Esophagus muscularis mucosa (tissue), 4 donors: ENCODE measurements at regions not wholly inside any gene's neighbourhood (a gene's known extent, or its start where the extent isn't known, plus 50 kb on each side); places are given as distances from the start of the nearest gene placed in this dataset.

ENCODE experiments used
- DNase-seq: peaks from one replicate; pipeline ENCODE4 v3.0.0-alpha.2; 2017; ENCODE audit errors: extremely low spot score
- H3K27ac ChIP-seq, 4 donors: fragments of 200-600 bp; sonication (generic); replicated peaks in 1 of 4; 1 replicate in 3 of 4; 2 replicates in 1 of 4; pipeline ENCODE4 v1.5.1; 2016 to 2019; ENCODE audit warnings: mild to moderate bottlenecking in 1 of 4
- H3K27me3 ChIP-seq, 4 donors: fragments of 200-600 bp; sonication (generic); one replicate each; pipeline versions ENCODE4 v1.5.1 to v1.6.0; 2016 to 2019
- H3K36me3 ChIP-seq, 4 donors: fragments of 200-600 bp; sonication (generic); one replicate each; pipeline ENCODE4 v1.5.1; 2016 to 2019
- H3K4me1 ChIP-seq, 4 donors: fragments of 200-600 bp; sonication (generic); one replicate each; pipeline ENCODE4 v1.5.1; 2016 to 2019
- H3K4me3 ChIP-seq, 4 donors: fragments of 200-600 bp; sonication (generic); 1 replicate in 2 of 4; 2 replicates in 2 of 4; pipeline ENCODE4 v1.5.1; 2016 to 2019; ENCODE audit warnings: mild to moderate bottlenecking in 4 of 4, moderate library complexity in 1 of 4
- H3K9me3 ChIP-seq, 4 donors: fragments of 200-600 bp; sonication (generic); 1 replicate in 3 of 4; 2 replicates in 1 of 4; pipeline ENCODE4 v1.5.1; 2016 to 2019
- CTCF ChIP-seq, 3 experiments: fragments of 200-600 bp in 2 of 3; fragments of 450-650 bp in 1 of 3; sonication (generic) in 2 of 3; IDR thresholded peaks; one replicate each; pipeline ENCODE4 v1.5.1; 2017 to 2019; ENCODE audit warnings: antibody characterized with exemption in 3 of 3, mild to moderate bottlenecking in 2 of 3, moderate library complexity in 1 of 3
- EP300 ChIP-seq: sonication (generic); formaldehyde crosslinking; IDR thresholded peaks from one replicate; pipeline ENCODE4 v1.6.1; 2017; ENCODE audit warnings: antibody characterized with exemption
- POLR2A ChIP-seq: fragments of 450-650 bp; IDR thresholded peaks from one replicate; pipeline ENCODE4 v1.6.1; 2017; ENCODE audit warnings: antibody characterized with exemption, moderate library complexity, mild to moderate bottlenecking, low read depth
- POLR2AphosphoS5 ChIP-seq, 2 donors: sonication (generic); formaldehyde crosslinking; IDR thresholded peaks; one replicate each; pipeline ENCODE4 v1.6.1; 2017; ENCODE audit warnings: antibody characterized with exemption in 2 of 2
- WGBS: methylation state at CpG from one replicate; pipeline ENCODE4 v1.1.5; 2018; 5-methylcytosine and 5-hydroxymethylcytosine counted together
- intact Hi-C: fragments of 100-400 bp; cut with DNase I; formaldehyde crosslinking; loops from one replicate; pipeline ENCODE4 v1.15.1; 2023

GRCh38 chr2:186027922-186028321, 289.3 kb downstream of the FSIP2 start:
- Histone ChIP-seq H3K36me3 (peaks cover 0 to 2% (median 0%) of the 10 kb centered on the region in 4 donors), H3K9me3 (no peaks in the 10 kb centered on the region), H3K27ac (no peak overlapping the region), H3K4me1 (no peaks in the 10 kb centered on the region), H3K4me3 (no peak overlapping the region), H3K27me3 (no peaks in the 10 kb centered on the region)
- no peak for TF ChIP-seq EP300
- TF ChIP-seq CTCF (IDR thresholded peaks at IDR 0.05): no peak
- TF ChIP-seq POLR2AphosphoS5 (IDR thresholded peaks at IDR 0.05): no peak
- no peak for TF ChIP-seq POLR2A
- DNase-seq: no peak
- 98% methylated on average over 2 of the region's 2 CpGs for WGBS
- intact Hi-C loops: no loop called here

GRCh38 chr2:186031229-186031628, 292.6 kb downstream of the FSIP2 start:
- no peak overlapping the region for H3K27ac ChIP-seq
- no peaks in the 10 kb centered on the region for H3K4me1 ChIP-seq
- TF ChIP-seq CTCF (IDR thresholded peaks at IDR 0.05) (no peak), POLR2A (no peak), EP300 (no peak), POLR2AphosphoS5 (IDR thresholded peaks at IDR 0.05) (no peak)

GRCh38 chr2:186032102-186032738, 293.6 kb downstream of the FSIP2 start:
- WGBS: 93% methylated on average over 2 of the region's 2 CpGs
- peaks cover 0 to 2% (median 0%) of the 10 kb centered on the region in 4 donors for H3K36me3 ChIP-seq
- H3K27me3 ChIP-seq: no peaks in the 10 kb centered on the region
- TF ChIP-seq EP300 (no peak), CTCF (IDR thresholded peaks at IDR 0.05) (no peak), POLR2AphosphoS5 (IDR thresholded peaks at IDR 0.05) (no peak), POLR2A (no peak)
- H3K27ac ChIP-seq: no peak overlapping the region
- no peak for DNase-seq
- no peaks in the 10 kb centered on the region for H3K4me1 ChIP-seq
- intact Hi-C loops: no loop called here
- no peak overlapping the region for H3K4me3 ChIP-seq
- no peaks in the 10 kb centered on the region for H3K9me3 ChIP-seq

More at GRCh38 chr2:186031229-186031628, 292.6 kb downstream of the FSIP2 start:
- no peak for DNase-seq
- no peaks in the 10 kb centered on the region for H3K27me3 ChIP-seq
- 92% methylated on average over 1 of the region's 1 CpG for WGBS
- no peak overlapping the region for H3K4me3 ChIP-seq
- H3K9me3 ChIP-seq: no peaks in the 10 kb centered on the region
- intact Hi-C loops: no loop called here
- H3K36me3 ChIP-seq: peaks cover 0 to 2% (median 0%) of the 10 kb centered on the region in 4 donors

- WGBS: 92% methylated on average over 2 of the region's 2 CpGs
- no peak overlapping the region for H3K4me3 ChIP-seq
- no peaks in the 10 kb centered on the region for H3K9me3 ChIP-seq
- no peak overlapping the region for H3K27ac ChIP-seq
- intact Hi-C loops: no loop called here
- no peaks in the 10 kb centered on the region for H3K4me1 ChIP-seq
- no peak for DNase-seq
- TF ChIP-seq EP300 (no peak), POLR2A (no peak), CTCF (IDR thresholded peaks at IDR 0.05) (no peak), POLR2AphosphoS5 (IDR thresholded peaks at IDR 0.05) (no peak)
- peaks cover 0 to 2% (median 0%) of the 10 kb centered on the region in 4 donors for H3K36me3 ChIP-seq
- H3K27me3 ChIP-seq: no peaks in the 10 kb centered on the region
Measured at GRCh38 chr2:186032930-186033329, 294.3 kb downstream of the FSIP2 start.

GRCh38 chr2:186033541-186033940, 294.9 kb downstream of the FSIP2 start:
- Histone ChIP-seq H3K27ac (no peak overlapping the region), H3K4me3 (no peak overlapping the region), H3K9me3 (no peaks in the 10 kb centered on the region), H3K36me3 (peaks cover 0 to 2% (median 0%) of the 10 kb centered on the region in 4 donors), H3K4me1 (no peaks in the 10 kb centered on the region), H3K27me3 (no peaks in the 10 kb centered on the region)
- no peak for TF ChIP-seq EP300
- TF ChIP-seq POLR2AphosphoS5 (IDR thresholded peaks at IDR 0.05): no peak
- no peak for TF ChIP-seq POLR2A
- TF ChIP-seq CTCF (IDR thresholded peaks at IDR 0.05): no peak
- 89% methylated on average over 4 of the region's 4 CpGs for WGBS
- intact Hi-C loops: no loop called here
- no peak for DNase-seq
